ENCODE measurements at regions not wholly inside any gene's neighbourhood (a gene's known extent, or its start where the extent isn't known, plus 50 kb on each side); places are given as distances from the start of the nearest gene placed in this dataset.

GRCh38 chr11:95534809-95535208 is 254.8 kb downstream of the FAM76B start:
- H3K9me3 ChIP-seq (ENCODE audit: control insufficient read depth, insufficient read depth, low read depth, low read length): no peaks in the 10 kb centered on the region
- H3K27ac ChIP-seq (ENCODE audit: low read length): no peak overlapping the region
- BruUV-seq (replicated peaks): no TSS peak
- no peak overlapping the region for H3K4me3 ChIP-seq (ENCODE audit: low read depth in 2 of 2, low read length in 2 of 2)
- H3K4me1 ChIP-seq (ENCODE audit: control insufficient read depth, insufficient read depth, low read length): no peaks in the 10 kb centered on the region
- ATAC-seq (no peak), DNase-seq (ENCODE audit: low read depth, low spot score) (no peak)
- intact Hi-C loops (cut with micrococcal nuclease; ENCODE audit: unreplicated experiment) (no loop called here), in situ Hi-C loops (cut with HindIII; ENCODE audit: low pct_unique_long_range_greater_than_20kb, low sequenced_read_pairs) (no loop called here)
- CTCF ChIA-PET: no interaction called here
- H3K36me3 ChIP-seq (ENCODE audit: control insufficient read depth, insufficient read depth, low read length): no peaks in the 10 kb centered on the region
- POLR2A ChIA-PET: no interaction called here
- H3K27me3 ChIP-seq (ENCODE audit: control insufficient read depth, insufficient read depth, low read length): no peaks in the 10 kb centered on the region; the same call in 1 of the 2 replicates
- TF ChIP-seq, protein P1, sequence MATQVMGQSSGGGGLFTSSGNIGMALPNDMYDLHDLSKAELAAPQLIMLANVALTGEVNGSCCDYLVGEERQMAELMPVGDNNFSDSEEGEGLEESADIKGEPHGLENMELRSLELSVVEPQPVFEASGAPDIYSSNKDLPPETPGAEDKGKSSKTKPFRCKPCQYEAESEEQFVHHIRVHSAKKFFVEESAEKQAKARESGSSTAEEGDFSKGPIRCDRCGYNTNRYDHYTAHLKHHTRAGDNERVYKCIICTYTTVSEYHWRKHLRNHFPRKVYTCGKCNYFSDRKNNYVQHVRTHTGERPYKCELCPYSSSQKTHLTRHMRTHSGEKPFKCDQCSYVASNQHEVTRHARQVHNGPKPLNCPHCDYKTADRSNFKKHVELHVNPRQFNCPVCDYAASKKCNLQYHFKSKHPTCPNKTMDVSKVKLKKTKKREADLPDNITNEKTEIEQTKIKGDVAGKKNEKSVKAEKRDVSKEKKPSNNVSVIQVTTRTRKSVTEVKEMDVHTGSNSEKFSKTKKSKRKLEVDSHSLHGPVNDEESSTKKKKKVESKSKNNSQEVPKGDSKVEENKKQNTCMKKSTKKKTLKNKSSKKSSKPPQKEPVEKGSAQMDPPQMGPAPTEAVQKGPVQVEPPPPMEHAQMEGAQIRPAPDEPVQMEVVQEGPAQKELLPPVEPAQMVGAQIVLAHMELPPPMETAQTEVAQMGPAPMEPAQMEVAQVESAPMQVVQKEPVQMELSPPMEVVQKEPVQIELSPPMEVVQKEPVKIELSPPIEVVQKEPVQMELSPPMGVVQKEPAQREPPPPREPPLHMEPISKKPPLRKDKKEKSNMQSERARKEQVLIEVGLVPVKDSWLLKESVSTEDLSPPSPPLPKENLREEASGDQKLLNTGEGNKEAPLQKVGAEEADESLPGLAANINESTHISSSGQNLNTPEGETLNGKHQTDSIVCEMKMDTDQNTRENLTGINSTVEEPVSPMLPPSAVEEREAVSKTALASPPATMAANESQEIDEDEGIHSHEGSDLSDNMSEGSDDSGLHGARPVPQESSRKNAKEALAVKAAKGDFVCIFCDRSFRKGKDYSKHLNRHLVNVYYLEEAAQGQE (IDR thresholded peaks at IDR 0.05; ENCODE audit: insufficient read depth in 1 of 2, low read depth in 2 of 2, low read length in 1 of 2): no peak
- no peak for TF ChIP-seq SIN3A (IDR thresholded peaks at IDR 0.05; ENCODE audit: borderline replicate concordance, insufficient read depth, low read depth, low read length)
- TF ChIP-seq TCF7L2 (IDR thresholded peaks at IDR 0.05; ENCODE audit: low read depth, low read length): no peak
- TF ChIP-seq CTCF (IDR thresholded peaks at IDR 0.05): no peak
- TF ChIP-seq POLR2AphosphoS5 (IDR thresholded peaks at IDR 0.05; ENCODE audit: low read depth, low read length): no peak

DNA sequence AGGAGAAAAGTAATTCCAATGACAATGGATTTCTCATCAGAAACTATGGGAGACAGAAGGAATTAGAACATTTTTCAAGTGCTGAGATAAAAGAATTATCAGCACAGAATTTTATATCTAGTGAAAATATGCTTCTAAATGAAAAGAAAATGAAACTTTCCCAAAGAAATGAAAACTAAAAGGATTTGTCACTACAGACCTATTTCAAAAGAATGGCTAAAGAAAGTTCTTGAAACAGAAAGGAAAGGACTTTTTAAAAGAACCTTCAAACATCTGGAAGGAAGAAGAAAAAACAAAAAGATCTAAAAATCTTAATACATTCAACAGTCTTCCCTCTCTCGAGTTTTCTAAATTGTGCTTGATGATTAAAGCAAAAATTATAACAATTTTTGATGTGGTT is 255.4 kb downstream of the FAM76B start:
- H3K4me1 ChIP-seq (ENCODE audit: control insufficient read depth, insufficient read depth, low read length): no peaks in the 10 kb centered on the region
- POLR2A ChIA-PET: no interaction called here
- CTCF ChIA-PET: no interaction called here
- in situ Hi-C loops (cut with HindIII; ENCODE audit: low pct_unique_long_range_greater_than_20kb, low sequenced_read_pairs): no loop called here
- no peak for TF ChIP-seq SIN3A (IDR thresholded peaks at IDR 0.05; ENCODE audit: borderline replicate concordance, insufficient read depth, low read depth, low read length)
- no peak for TF ChIP-seq CTCF (IDR thresholded peaks at IDR 0.05)
- TF ChIP-seq POLR2AphosphoS5 (IDR thresholded peaks at IDR 0.05; ENCODE audit: low read depth, low read length): no peak
- TF ChIP-seq, protein P1 (IDR thresholded peaks at IDR 0.05; ENCODE audit: insufficient read depth in 1 of 2, low read depth in 2 of 2, low read length in 1 of 2): no peak
- no peaks in the 10 kb centered on the region for H3K36me3 ChIP-seq (ENCODE audit: control insufficient read depth, insufficient read depth, low read length)
- intact Hi-C loops (cut with micrococcal nuclease; ENCODE audit: unreplicated experiment): no loop called here
- H3K27me3 ChIP-seq (ENCODE audit: control insufficient read depth, insufficient read depth, low read length): no peaks in the 10 kb centered on the region; the same call in 1 of the 2 replicates
- H3K4me3 ChIP-seq (ENCODE audit: low read depth in 2 of 2, low read length in 2 of 2): no peak overlapping the region
- no peak for ATAC-seq
- no peaks in the 10 kb centered on the region for H3K9me3 ChIP-seq (ENCODE audit: control insufficient read depth, insufficient read depth, low read depth, low read length)
- DNase-seq (ENCODE audit: low read depth, low spot score): no peak
- H3K27ac ChIP-seq (ENCODE audit: low read length): no peak overlapping the region
- BruUV-seq (replicated peaks): no TSS peak

All from Panc1 (cell line).